ENCODE measurements at regions not wholly inside any gene's neighbourhood (a gene's known extent, or its start where the extent isn't known, plus 50 kb on each side); places are given as distances from the start of the nearest gene placed in this dataset.

DNA sequence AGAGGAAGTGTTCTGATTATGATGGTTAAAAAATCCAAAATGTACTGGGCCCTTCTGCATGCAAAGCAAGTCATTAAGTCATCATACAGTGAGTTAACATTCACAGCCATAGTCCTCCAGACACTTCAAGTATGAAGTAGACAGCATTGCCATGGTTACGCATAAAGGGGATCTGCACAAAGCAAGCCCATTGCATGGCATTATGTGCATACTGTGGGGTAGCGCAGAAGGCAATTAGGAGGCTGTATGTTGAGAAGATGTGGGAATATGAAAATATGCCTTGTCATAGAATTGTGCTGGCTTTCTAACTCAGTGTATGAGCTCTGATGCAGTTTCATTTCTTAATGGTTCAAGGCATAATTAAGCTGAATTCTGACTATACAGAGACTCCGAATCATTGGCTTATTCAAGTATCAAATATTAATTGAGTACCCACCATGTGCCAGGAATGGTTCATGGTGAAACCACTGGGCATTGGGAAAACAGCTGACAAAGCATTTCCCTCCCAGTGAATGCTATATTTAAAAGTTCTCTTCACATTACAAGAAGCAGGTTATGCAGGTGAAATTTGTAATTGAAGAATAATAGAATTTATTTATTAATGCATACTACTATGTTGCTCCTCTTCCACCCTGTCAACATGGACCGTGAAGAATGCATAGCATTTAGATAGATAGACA lies 588.9 kb downstream of the ZNF674 start:
- DNase-seq: no peak
- intact Hi-C loops (cut with DNase I): no loop called here

DNA sequence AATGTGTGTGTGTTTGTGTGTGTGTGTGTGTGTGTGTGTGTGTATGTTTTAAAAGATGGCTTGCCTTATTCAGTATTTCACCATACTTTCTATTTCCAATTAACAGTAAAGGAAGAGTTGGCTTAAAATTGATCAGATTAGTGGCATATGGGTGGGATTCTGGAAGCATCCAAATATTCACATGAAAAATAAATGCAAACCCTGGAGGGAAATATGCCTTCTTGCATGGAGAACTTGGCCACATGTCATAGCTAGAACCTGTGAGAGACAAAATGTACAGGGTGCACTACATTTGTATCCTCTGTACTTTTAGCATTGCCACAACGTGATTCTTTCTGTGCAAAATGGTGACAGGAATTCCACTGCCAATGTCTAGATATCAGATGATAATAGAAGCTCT lies 589.6 kb downstream of the ZNF674 start:
- intact Hi-C loops (cut with DNase I): no loop called here
- DNase-seq: no peak

DNA sequence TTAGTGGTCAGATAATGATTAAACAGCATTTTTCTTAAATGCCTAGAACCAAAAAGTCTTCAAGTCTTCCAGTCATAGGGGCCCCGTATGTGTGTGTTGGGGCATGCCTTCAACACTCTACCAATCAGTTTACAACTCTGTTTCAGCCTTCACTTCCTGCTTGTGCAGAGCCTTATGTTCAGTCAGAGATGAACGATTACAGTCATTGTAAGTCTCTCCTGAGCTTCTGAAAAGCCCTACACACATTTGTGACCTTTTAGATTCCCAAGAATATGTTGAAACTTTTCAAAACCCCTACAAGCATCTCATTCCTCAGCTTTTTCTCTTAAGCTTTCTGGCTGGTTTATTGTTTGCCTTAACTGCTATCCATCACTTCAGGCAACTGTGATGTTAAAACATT lies 591.2 kb downstream of the ZNF674 start:
- intact Hi-C loops (cut with DNase I): no loop called here
- no peak for DNase-seq

DNA sequence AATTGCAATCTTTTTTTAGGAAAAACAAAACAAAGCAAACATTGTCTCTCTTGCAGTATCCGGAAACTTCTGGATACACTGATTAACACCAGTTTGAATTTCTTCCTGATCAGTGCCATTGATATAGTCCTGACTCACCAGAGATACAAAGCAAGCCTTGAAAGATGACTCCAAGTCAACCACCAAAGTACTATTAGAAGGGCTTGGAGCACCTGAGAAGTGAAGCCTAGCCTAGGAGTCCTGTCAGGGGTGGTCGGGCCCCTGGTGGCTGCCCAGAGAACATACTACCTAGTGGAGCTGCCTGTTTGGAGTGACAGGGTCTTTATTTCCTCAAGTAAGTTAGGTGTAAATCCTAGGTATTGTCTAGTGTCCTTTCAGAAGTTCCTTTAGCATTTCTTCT lies 593.2 kb downstream of the ZNF674 start:
- DNase-seq: no peak
- intact Hi-C loops (cut with DNase I): no loop called here

DNA sequence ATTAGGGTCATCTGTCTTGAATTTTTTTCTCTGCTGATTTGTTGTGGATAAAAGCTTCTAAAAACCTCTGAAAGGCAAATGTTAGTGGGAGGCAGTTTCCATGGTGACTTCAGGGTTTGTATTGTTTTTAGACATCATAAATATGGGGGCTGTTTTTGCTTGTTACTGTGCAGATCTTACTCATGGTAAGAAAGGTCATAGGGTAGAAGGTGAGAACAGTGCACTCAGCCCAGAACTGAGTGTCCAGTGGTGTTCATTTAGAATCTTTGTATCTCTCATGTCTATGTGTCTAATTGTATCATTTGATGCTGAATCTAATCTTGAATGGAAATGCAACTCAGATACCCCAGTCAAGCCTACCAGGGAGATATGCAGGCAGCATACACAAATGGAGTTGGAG lies 609.8 kb downstream of the ZNF674 start:
- intact Hi-C loops (cut with DNase I): no loop called here

DNA sequence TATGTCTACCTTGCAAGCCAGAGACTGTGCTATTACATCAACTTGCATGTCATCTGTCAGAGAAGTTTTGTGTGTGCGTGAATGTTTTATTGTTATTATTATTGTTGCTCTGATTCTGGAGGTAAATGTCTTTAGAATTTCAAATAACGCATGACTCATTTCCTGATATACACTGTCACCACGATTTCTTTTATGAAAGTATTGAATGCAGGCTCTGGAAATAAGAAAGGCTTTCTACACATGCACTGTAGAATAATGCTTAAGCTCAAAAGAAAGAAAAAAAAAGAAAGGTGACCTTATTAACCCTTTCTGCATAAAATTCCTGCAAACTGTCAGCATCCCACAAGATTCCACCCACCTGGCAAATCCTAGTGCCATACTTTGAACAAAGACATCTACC lies 632.9 kb downstream of the ZNF674 start:
- intact Hi-C loops (cut with DNase I): no loop called here
- no peak for DNase-seq

More for the DNA sequence above, 609.8 kb downstream of the ZNF674 start:
- DNase-seq: no peak

DNA sequence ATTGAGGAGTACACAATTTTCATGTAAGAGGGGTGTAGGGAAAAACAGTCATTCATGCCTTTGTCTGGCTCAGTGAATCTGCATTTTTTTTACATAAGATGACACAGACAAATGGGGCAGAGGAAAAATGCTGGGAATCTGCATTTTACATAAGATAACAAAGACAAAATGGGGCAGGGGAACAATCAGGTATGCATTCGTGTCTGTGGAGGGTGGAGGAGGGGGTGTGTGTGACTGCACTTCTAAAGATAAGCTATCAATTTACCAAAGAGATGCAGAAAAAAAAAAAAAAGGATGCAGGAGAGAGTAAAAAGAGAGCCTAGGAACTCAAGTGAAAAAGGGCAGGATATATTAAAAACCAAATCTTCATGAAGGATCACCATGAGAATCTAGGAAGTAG lies 637.4 kb downstream of the ZNF674 start:
- intact Hi-C loops (cut with DNase I): no loop called here
- no peak for DNase-seq

DNA sequence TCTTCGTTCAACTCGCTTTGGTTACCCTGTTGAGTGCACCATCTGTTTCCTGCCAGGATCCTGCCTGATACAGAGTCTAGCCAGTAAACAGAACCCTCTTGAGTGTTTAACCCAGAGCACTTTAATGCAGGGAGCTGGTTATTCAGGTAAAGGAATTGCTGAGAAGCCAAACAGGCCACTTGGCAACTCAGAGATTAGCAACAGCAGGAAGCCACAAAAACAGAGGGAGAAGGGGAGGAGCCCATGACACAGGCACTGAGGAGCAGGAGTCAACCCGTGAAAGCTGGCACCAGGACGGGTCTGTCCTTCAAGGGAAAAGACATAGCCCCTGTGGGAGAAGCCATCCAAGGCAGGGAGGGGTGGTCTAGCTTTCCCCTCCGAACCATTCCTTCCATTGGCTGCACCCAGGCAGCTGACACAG lies 641.4 kb downstream of the ZNF674 start:
- no peak for DNase-seq
- intact Hi-C loops (cut with DNase I): no loop called here

DNA sequence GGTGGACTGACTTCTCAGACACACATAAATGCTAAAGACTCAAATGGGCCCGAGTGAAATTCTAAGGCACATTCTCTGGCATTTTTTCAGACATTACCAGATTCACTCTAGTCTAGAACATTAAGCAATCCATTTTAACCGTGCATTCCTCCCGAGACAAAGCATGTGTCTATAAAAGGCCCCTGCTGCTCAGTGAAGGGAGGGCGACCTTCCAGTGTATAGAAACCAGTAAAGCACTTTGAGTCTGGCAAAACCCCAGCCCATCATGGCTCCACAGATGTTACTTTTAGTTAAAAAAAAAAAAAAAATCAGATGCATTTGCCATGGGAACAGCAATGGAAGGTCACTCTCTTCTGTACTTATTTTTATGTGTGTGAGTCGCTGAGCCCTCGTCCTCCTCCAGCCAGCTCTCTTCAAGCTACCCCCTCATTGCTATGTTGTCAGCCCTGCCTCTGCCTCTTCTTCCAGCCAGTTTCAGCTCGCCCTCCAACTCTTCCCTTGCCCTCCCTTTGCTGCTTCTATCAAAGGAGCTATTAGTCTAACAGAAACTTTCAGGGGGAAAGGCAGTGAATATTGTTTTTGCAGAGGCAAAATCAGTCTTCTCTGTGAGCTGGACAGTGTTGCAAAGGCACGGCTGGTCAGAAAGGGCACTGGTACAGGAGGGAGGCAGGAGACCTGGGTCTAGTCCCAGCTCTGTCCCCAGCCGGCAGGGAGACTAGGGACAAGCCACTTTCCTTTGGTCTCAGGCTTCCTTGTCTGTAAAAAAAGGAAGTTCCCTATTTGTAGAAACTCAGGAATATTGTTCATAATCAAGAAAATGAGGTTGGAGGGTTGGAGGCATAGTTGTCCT lies 644.2 kb downstream of the ZNF674 start:
- DNase-seq: no peak
- intact Hi-C loops (cut with DNase I): no loop called here

DNA sequence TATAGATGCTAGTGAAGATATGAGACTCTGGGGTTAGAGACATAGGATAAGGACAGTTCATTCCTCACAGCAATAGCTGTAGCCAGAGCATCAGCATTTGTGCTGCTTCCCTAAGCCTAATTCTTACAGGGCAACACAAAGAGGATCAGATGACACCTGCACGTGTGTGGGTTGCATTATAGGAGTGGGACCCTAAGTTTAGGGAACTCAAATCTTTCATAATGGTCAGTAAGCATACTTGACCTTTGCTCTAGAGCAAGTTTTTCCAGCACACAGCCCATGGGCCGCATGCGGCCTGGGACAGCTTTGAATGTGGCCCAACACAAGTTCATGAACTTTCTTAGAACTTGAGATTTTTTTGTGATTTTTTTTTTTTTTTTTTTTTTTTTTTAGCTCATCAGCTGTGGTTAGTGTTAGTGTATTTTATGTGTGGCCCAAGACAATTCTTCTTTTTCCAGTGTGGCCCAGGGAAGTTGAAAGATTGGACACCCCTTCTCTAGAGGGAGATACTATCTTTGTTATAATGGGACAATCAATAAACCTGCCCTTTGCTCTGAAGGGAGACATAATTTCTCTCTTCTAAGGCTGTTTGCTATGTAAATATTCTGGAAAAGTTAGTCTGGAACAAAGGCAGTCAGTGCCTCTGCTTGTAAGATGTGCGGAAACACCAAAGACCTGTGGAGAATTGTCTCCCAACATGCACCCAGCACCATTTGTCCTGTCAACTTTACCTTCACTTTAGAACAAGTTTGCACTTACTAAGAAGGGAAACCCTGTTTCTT lies 650.2 kb downstream of the ZNF674 start:
- intact Hi-C loops (cut with DNase I): no loop called here
- DNase-seq: no peak

DNA sequence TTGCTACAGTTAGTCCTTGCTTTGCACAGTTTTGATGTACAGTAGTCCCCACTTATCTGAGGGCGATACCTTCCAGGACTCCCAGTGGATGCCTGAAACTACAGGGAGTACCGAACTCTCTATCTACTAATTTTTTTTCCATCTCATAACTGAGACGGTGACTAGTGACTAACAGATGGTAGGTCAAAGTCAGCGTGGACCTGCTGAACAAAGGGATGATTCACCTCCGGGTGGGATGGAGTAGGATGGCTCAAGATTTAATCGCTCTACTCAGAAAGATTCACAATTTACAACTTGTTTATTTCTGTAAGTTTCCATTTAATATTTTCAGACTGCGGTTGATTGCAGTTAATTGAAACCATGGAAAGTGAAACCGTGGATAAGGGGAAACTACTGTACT lies 655.8 kb downstream of the ZNF674 start:
- no peak for DNase-seq
- intact Hi-C loops (cut with DNase I): no loop called here

DNA sequence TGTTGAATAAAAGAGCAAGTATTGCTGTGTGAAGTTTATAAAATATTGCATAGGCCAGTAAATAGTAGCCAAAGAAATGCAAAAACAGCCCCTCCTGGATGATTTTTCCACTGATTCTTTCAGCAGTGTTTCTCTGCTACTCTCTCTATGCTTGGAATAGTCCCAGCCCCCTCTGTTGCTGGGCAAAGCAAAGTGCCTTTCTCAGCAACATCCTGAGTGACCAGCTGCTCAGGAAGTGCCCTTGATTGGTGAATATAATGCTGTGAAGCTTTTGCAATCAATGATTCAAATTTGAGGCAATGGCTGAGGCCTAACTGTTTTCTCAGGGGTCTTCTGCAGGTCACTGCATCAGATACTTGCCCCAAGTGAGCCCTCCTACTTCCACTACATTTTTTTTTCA lies 656.7 kb downstream of the ZNF674 start:
- intact Hi-C loops (cut with DNase I): no loop called here
- no peak for DNase-seq

DNA sequence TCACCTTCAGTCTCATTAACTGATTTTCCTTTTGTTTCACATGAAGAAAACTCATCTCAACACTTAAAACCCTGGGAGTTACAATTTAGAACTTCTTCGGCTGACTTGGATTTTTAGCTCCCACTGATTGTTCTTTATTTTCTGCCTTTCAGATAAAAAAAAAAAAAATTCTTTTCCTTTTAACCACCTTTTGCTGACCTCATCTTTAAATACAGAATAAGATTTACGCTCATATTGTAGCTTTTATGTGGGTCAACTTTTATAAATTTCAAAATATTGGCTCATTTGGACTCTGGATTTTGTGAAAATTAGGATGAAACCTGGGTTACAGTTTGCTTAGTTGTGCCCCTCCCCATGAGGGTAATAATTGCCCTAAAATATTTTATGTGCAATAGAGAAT lies 659.3 kb downstream of the ZNF674 start:
- intact Hi-C loops (cut with DNase I): no loop called here
- DNase-seq: no peak

DNA sequence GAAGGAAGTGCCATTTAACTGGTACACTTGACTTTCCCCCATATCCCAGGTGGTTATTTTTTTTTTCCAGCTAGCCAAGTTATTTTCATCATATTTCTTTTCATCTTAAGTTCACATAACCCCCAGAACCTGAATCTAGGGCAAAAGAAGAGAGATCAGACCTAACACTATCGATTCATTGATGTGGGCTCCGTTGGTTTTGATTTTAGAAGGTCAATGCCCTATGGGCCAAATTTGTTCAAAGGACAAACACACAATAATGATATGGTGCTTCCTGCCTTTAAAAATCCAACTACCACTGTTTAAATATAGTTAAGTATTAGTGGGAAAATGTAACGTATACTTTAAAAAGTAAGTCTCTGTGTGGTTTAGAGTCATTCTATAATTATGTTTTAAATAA lies 665.7 kb downstream of the ZNF674 start:
- intact Hi-C loops (cut with DNase I): no loop called here
- no peak for DNase-seq

DNA sequence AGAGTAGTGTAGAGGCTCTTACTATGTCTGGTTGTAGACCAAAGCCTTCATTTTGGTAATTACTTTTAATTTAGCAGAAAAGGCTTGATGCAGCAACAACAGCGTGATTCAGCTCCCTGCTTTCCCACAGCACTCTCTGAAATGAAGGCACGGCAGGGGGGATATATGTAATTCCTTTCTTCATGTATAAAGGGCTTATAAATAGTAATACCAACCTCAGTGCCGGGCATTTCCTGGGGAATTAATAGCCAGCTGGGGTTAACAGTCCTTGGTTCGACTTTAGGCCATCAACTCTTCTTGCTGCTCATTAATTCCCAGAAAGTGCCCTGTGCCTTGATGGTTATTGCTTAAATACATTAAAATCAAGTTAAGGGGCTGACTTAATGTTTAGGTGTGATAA lies 669.0 kb downstream of the ZNF674 start:
- no peak for DNase-seq
- intact Hi-C loops (cut with DNase I): no loop called here

DNA sequence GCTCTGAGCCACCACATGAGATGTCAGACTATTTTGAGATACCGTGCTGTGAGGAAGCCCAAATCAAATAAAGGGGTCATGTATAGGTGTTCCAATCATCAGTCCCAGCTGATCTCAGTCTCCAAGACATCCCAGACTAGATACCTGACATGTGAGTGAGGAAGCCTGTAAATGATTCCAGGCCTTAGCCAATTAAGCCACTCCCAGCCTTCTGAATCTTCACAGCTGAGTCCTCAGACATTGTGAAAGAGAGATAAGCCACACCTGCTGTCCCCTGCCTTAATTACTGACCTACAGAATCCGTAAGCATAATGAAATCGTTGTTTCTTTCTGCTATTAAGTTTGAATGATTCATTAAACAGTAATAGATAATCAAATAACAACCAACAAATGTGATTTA lies 671.4 kb downstream of the ZNF674 start:
- DNase-seq: no peak
- intact Hi-C loops (cut with DNase I): no loop called here

DNA sequence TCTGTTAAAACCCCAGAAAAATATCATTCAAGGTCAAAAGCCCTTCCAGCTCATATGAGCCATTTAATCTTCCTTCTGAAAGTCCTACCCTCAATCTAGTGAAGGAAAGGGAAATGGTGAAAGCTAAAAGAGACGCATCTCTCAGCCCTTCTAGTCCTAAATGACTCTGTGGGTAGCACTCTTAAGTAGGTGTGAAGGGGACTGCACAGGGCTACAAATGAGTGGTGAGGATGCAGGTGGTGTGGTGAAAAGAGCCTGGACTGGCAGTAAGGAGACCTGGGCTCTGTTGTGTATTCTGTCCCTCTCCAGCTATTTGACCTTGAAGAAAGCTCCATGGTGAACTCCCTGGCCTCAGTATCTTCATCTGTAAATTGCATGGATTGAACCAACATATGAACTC lies 671.8 kb upstream of the DIPK2B start:
- intact Hi-C loops (cut with DNase I): no loop called here

DNA sequence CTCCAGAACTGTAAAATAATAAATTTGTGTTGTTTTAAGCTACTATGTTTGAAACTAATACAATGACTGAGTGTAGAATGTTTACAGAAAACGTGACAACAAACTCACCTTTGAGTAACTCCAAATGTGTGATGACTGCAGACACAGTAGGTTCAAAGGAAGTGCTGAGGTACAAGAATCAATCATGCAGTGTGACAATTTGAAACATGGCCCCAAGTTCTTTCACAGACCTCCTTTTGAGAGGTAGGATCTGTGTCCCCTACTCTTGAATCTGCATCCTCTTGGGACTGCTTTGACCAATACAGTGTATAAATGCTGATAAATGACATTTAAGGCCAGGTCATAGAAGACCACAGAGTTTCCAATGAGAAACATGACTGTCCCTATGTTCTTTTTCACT lies 667.7 kb upstream of the DIPK2B start:
- DNase-seq: no peak

More for the DNA sequence above, 671.8 kb upstream of the DIPK2B start:
- DNase-seq: no peak

DNA sequence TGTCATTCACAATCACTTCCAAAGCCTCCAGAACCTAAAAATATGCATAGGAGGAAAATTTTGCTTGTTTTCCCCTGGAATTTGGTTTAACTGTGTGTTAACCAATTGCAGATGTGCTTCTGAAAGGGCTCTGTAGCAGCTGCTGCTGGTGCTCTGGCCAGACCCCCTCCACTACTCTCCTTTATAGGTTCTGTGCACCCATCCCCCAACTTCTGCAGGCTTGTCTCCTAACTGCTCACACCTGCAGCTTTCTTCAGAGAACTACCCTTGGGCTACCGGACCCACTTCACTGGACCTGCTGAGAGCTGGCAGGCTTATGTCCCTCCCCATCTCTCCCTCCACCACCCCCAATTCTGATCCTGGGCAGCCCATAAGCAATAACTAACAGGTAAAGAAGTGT lies 662.1 kb upstream of the DIPK2B start:
- DNase-seq: no peak
- intact Hi-C loops (cut with DNase I): no loop called here

More for the DNA sequence above, 667.7 kb upstream of the DIPK2B start:
- intact Hi-C loops (cut with DNase I): no loop called here

DNA sequence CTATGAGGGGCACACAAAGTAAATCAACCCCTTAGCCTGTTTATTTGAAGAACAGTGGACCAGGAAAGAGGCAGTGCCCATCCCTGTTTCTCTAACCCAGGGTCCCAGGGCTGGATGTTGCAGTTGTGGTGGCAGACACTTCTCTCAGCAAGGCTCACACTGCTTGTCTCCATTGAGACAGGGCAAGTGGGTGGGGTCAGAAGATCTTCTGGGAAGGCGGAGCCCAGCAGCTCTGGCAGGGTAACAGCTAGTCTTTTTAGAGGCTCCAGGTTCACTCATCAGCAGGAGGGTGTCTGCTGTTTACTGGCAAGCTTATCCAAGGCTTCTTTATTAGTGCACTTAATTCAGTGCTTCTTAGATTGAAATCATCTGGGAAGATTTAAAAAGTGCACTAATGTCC lies 659.8 kb upstream of the DIPK2B start:
- DNase-seq: no peak
- intact Hi-C loops (cut with DNase I): no loop called here

Measured in head of caudate nucleus (tissue), 42 donors.